HEK293 (cell line): ENCODE measurements at regions not wholly inside any gene's neighbourhood (a gene's known extent, or its start where the extent isn't known, plus 50 kb on each side); places are given as distances from the start of the nearest gene placed in this dataset.

Experiments used
- CTCF ChIA-PET: fragments of 350-600 bp; formaldehyde crosslinking; extraction: SDS; loops from one replicate; lab custom pipeline; 2021; ENCODE audit warnings: antibody characterized with exemption; lab: Yijun Ruan, JAX
- POLR2A ChIA-PET: fragments of 300-600 bp; formaldehyde crosslinking; extraction: SDS; loops from one replicate; lab custom pipeline; 2020; ENCODE audit warnings: antibody characterized with exemption, inconsistent platforms; lab: Yijun Ruan, JAX
- H3K27ac ChIP-seq: fragments of 200-500 bp; sonication (Bioruptor generic); 2 replicates; pipeline ENCODE4 v1.5.1; 2014; ENCODE audit warnings: low read depth, low read length, control low read depth, inconsistent platforms; ENCODE audit errors: extremely low read depth
- H3K36me3 ChIP-seq, 2 experiments: fragments of 200-500 bp in 1 of 2; sonication (Bioruptor generic) in 1 of 2; 1 replicate in 1 of 2; 2 replicates in 1 of 2; pipeline ENCODE4 v1.5.1; 2014 to 2017; ENCODE audit warnings: inconsistent platforms in 2 of 2, low read length in 2 of 2; ENCODE audit not compliant: control insufficient read depth in 2 of 2, insufficient read depth in 1 of 2
- H3K4me1 ChIP-seq: fragments of 200-500 bp; sonication (Bioruptor generic); 2 replicates; pipeline ENCODE4 v1.5.1; 2014; ENCODE audit warnings: mild to moderate bottlenecking, low read length, inconsistent platforms; ENCODE audit not compliant: control insufficient read depth, insufficient read depth
- H3K4me3 ChIP-seq: 2 replicates; pipeline ENCODE4 v1.5.1; 2011; ENCODE audit warnings: low read depth, mild to moderate bottlenecking, control low read depth, low read length, moderate library complexity
- H3K9me3 ChIP-seq: fragments of 200-500 bp; sonication (Bioruptor generic); 2 replicates; pipeline ENCODE4 v1.5.1; 2014; ENCODE audit warnings: low read depth, low read length, inconsistent platforms; ENCODE audit not compliant: control insufficient read depth, insufficient read depth
- GLI2 ChIP-seq: fragments of 450-650 bp; formaldehyde crosslinking; IDR thresholded peaks from 2 replicates; pipeline ENCODE4; 2017; ENCODE audit warnings: missing biosample characterization, missing genetic modification characterization, low read depth, borderline replicate concordance
- IKZF3 ChIP-seq: fragments of 450-650 bp; IDR thresholded peaks from 2 replicates; pipeline ENCODE4 v1.5.0; 2018; ENCODE audit warnings: missing biosample characterization, mild to moderate bottlenecking, missing genetic modification characterization, moderate library complexity
- MYNN ChIP-seq: fragments of 450-650 bp; formaldehyde crosslinking; IDR thresholded peaks from 2 replicates; pipeline ENCODE4 v1.5.1; 2016; ENCODE audit warnings: missing biosample characterization, missing genetic modification characterization, borderline replicate concordance
- SCRT2 ChIP-seq: fragments of 450-650 bp; formaldehyde crosslinking; IDR thresholded peaks from 2 replicates; pipeline ENCODE4 v1.5.1; 2016; ENCODE audit warnings: missing biosample characterization, missing genetic modification characterization
- SETDB1 ChIP-seq: IDR thresholded peaks from one replicate; pipeline ENCODE4 v1.6.1; 2017; ENCODE audit warnings: mild to moderate bottlenecking, low read length, moderate library complexity, mixed read lengths; ENCODE audit not compliant: insufficient read length
- YY2 ChIP-seq: fragments of 450-650 bp; formaldehyde crosslinking; IDR thresholded peaks from 2 replicates; pipeline ENCODE4 v1.5.1; 2016; ENCODE audit warnings: missing biosample characterization, missing genetic modification characterization
- ZBTB17 ChIP-seq: fragments of 450-650 bp; formaldehyde crosslinking; IDR thresholded peaks from 2 replicates; pipeline ENCODE4 v1.5.1; 2016; ENCODE audit warnings: missing biosample characterization, missing genetic modification characterization
- ZBTB8A ChIP-seq: fragments of 450-650 bp; formaldehyde crosslinking; IDR thresholded peaks from 2 replicates; pipeline ENCODE4 v1.5.1; 2016; ENCODE audit warnings: missing biosample characterization, missing genetic modification characterization
- ZNF114 ChIP-seq: fragments of 450-650 bp; formaldehyde crosslinking; IDR thresholded peaks from 2 replicates; pipeline ENCODE4 v1.5.0; 2017; ENCODE audit warnings: missing biosample characterization, missing genetic modification characterization
- ZNF155 ChIP-seq: fragments of 450-650 bp; formaldehyde crosslinking; IDR thresholded peaks from 2 replicates; pipeline ENCODE4 v1.5.1; 2016; ENCODE audit warnings: missing biosample characterization, missing genetic modification characterization
- ZNF157 ChIP-seq: fragments of 450-650 bp; formaldehyde crosslinking; IDR thresholded peaks from 2 replicates; pipeline ENCODE4 v1.5.1; 2016; ENCODE audit warnings: missing biosample characterization, missing genetic modification characterization
- ZNF16 ChIP-seq: fragments of 450-650 bp; formaldehyde crosslinking; IDR thresholded peaks from 2 replicates; pipeline ENCODE4 v1.5.1; 2016; ENCODE audit warnings: low read depth, missing biosample characterization, missing genetic modification characterization
- ZNF174 ChIP-seq: fragments of 450-650 bp; formaldehyde crosslinking; IDR thresholded peaks from 2 replicates; pipeline ENCODE4 v1.5.0; 2017; ENCODE audit warnings: missing biosample characterization, mild to moderate bottlenecking, missing genetic modification characterization
- ZNF311 ChIP-seq: fragments of 450-650 bp; formaldehyde crosslinking; IDR thresholded peaks from 2 replicates; pipeline ENCODE4 v1.5.1; 2017; ENCODE audit warnings: missing biosample characterization, missing genetic modification characterization, borderline replicate concordance
- ZNF521 ChIP-seq: fragments of 450-650 bp; formaldehyde crosslinking; IDR thresholded peaks from 2 replicates; pipeline ENCODE4 v1.5.1; 2017; ENCODE audit warnings: missing biosample characterization, mild to moderate bottlenecking, missing genetic modification characterization
- ZNF600 ChIP-seq: fragments of 450-650 bp; formaldehyde crosslinking; IDR thresholded peaks from 2 replicates; pipeline ENCODE4 v1.5.1; 2016; ENCODE audit warnings: missing biosample characterization, missing genetic modification characterization
- ZNF623 ChIP-seq: fragments of 450-650 bp; formaldehyde crosslinking; IDR thresholded peaks from 2 replicates; pipeline ENCODE4 v1.5.1; 2016; ENCODE audit warnings: missing biosample characterization, missing genetic modification characterization
- ZNF629 ChIP-seq: fragments of 450-650 bp; formaldehyde crosslinking; IDR thresholded peaks from 2 replicates; pipeline ENCODE4 v1.5.1; 2017; ENCODE audit warnings: missing biosample characterization, missing genetic modification characterization
- ZNF776 ChIP-seq: fragments of 450-650 bp; formaldehyde crosslinking; IDR thresholded peaks from 2 replicates; pipeline ENCODE4 v1.5.0; 2017; ENCODE audit warnings: missing biosample characterization, missing genetic modification characterization, borderline replicate concordance
- ZNF785 ChIP-seq: fragments of 450-650 bp; formaldehyde crosslinking; IDR thresholded peaks from 2 replicates; pipeline ENCODE4 v1.5.1; 2016; ENCODE audit warnings: missing biosample characterization, missing genetic modification characterization
- ZSCAN30 ChIP-seq: fragments of 450-650 bp; IDR thresholded peaks from 2 replicates; pipeline ENCODE4 v1.5.1; 2018; ENCODE audit warnings: missing biosample characterization, mild to moderate bottlenecking, missing genetic modification characterization, moderate library complexity
- TF ChIP-seq, protein P1 (sequence below): fragments of 450-650 bp; IDR thresholded peaks from 2 replicates; pipeline ENCODE4 v1.5.1; 2018; ENCODE audit warnings: missing biosample characterization, missing genetic modification characterization
- TF ChIP-seq, protein P2 (sequence below): fragments of 450-650 bp; formaldehyde crosslinking; IDR thresholded peaks from 2 replicates; pipeline ENCODE4 v1.5.1; 2017; ENCODE audit warnings: missing biosample characterization, mild to moderate bottlenecking, missing genetic modification characterization, moderate library complexity
- TF ChIP-seq, protein P3 (sequence below): fragments of 450-650 bp; formaldehyde crosslinking; IDR thresholded peaks from 2 replicates; pipeline ENCODE4 v1.5.1; 2016; ENCODE audit warnings: missing biosample characterization, missing genetic modification characterization
- TF ChIP-seq, protein P4 (sequence below): fragments of 450-650 bp; formaldehyde crosslinking; IDR thresholded peaks from 2 replicates; pipeline ENCODE4 v1.5.1; 2017; ENCODE audit warnings: missing biosample characterization, missing genetic modification characterization
- TF ChIP-seq, protein P5 (sequence below): fragments of 450-650 bp; formaldehyde crosslinking; IDR thresholded peaks from 2 replicates; pipeline ENCODE4 v1.5.1; 2016; ENCODE audit warnings: missing biosample characterization, missing genetic modification characterization

DNA sequence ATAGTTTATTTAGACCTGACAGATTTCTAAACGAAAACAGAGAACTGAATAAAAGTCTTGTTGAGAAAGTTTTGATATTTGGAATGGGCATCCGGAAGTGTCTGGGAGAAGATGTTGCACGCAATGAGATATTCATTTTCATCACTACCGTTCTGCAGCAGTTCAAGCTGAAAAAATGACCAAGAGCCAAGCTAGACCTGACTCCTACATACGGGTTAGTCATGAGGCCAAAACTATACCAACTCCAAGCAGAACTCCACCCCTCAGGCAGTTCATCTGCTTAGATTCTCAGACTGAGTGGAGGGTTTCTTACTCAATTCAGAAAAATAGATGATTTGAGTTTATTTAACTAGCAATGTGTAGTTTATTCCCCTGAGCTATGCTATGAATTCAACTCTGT lies 95.4 kb upstream of the ANXA1 start:
- TF ChIP-seq, protein P1, sequence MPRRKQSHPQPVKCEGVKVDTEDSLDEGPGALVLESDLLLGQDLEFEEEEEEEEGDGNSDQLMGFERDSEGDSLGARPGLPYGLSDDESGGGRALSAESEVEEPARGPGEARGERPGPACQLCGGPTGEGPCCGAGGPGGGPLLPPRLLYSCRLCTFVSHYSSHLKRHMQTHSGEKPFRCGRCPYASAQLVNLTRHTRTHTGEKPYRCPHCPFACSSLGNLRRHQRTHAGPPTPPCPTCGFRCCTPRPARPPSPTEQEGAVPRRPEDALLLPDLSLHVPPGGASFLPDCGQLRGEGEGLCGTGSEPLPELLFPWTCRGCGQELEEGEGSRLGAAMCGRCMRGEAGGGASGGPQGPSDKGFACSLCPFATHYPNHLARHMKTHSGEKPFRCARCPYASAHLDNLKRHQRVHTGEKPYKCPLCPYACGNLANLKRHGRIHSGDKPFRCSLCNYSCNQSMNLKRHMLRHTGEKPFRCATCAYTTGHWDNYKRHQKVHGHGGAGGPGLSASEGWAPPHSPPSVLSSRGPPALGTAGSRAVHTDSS: no peak
- TF ChIP-seq ZBTB17 (tag by site-specific recombination): no peak
- TF ChIP-seq, protein P2, sequence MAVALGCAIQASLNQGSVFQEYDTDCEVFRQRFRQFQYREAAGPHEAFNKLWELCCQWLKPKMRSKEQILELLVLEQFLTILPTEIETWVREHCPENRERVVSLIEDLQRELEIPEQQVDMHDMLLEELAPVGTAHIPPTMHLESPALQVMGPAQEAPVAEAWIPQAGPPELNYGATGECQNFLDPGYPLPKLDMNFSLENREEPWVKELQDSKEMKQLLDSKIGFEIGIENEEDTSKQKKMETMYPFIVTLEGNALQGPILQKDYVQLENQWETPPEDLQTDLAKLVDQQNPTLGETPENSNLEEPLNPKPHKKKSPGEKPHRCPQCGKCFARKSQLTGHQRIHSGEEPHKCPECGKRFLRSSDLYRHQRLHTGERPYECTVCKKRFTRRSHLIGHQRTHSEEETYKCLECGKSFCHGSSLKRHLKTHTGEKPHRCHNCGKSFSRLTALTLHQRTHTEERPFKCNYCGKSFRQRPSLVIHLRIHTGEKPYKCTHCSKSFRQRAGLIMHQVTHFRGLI (tag by site-specific recombination): no peak
- TF ChIP-seq ZNF155 (tag by site-specific recombination): no peak
- TF ChIP-seq MYNN (tag by site-specific recombination): no peak
- TF ChIP-seq, protein P3, sequence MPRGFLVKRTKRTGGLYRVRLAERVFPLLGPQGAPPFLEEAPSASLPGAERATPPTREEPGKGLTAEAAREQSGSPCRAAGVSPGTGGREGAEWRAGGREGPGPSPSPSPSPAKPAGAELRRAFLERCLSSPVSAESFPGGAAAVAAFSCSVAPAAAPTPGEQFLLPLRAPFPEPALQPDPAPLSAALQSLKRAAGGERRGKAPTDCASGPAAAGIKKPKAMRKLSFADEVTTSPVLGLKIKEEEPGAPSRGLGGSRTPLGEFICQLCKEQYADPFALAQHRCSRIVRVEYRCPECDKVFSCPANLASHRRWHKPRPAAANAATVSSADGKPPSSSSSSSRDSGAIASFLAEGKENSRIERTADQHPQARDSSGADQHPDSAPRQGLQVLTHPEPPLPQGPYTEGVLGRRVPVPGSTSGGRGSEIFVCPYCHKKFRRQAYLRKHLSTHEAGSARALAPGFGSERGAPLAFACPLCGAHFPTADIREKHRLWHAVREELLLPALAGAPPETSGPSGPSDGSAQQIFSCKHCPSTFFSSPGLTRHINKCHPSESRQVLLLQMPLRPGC (tag by site-specific recombination): no peak
- no peak for TF ChIP-seq ZNF600 (tag by site-specific recombination)
- TF ChIP-seq ZNF157 (tag by site-specific recombination): no peak
- TF ChIP-seq ZNF114: no peak
- TF ChIP-seq ZNF623 (tag by site-specific recombination): no peak
- TF ChIP-seq ZNF629: no peak
- TF ChIP-seq ZNF785: no peak
- no peak for TF ChIP-seq SCRT2 (tag by site-specific recombination)
- TF ChIP-seq SETDB1: no peak
- TF ChIP-seq, all 188 proteins: peak for 0
- CTCF ChIA-PET: interaction anchor here (0.6 to 1.4 kb wide), 2 partner anchors 24 to 232 kb away, joined by 3 to 6 read pairs; no protein-coding TSS in a partner anchor
- Histone ChIP-seq H3K4me3 (no peak overlapping the region), H3K36me3 (no peaks in the 10 kb centered on the region), H3K4me1 (no peaks in the 10 kb centered on the region), H3K9me3 (no peaks in the 10 kb centered on the region), H3K27ac (no peak overlapping the region)
- POLR2A ChIA-PET: no interaction called here

DNA sequence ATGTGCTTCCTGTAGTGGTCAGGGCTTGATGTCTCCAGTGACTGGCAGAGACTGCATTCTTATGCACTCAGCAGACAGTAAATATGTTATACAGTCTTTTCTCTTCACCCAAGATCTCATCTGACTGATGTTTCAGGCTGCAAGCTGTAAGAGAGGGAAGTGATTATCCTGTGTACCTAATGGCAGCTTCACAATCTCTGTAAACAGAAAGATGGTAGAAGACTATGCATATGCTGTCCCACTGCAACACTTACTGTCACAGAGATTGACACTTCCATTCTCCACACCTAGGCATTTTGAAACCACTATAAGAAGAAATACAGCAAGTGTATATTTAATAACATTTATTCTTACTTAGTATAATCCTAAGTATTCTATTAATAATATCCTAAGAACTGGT lies 97.6 kb upstream of the ANXA1 start:
- ChIA-PET POLR2A (interaction anchor here (0.9 kb wide), 1 partner anchor 13 kb away, joined by 13 read pairs; no protein-coding TSS in a partner anchor), CTCF (interaction anchor here (2.1 kb wide), 1 partner anchor 26 kb away, joined by 11 read pairs; no protein-coding TSS in a partner anchor)
- Histone ChIP-seq H3K9me3 (no peaks in the 10 kb centered on the region), H3K27ac (no peak overlapping the region), H3K4me3 (no peak overlapping the region), H3K4me1 (no peaks in the 10 kb centered on the region), H3K36me3 (no peaks in the 10 kb centered on the region)
- TF ChIP-seq GLI2 (tag by site-specific recombination) (no peak), YY2 (tag by site-specific recombination) (no peak), ZNF521 (no peak), IKZF3 (tag by site-specific recombination) (no peak), ZBTB8A (tag by site-specific recombination) (no peak), ZNF174 (tag by site-specific recombination) (no peak), ZNF311 (no peak), ZNF776 (no peak), ZNF16 (tag by site-specific recombination) (no peak), ZSCAN30 (tag by site-specific recombination) (no peak)
- TF ChIP-seq, protein P4, sequence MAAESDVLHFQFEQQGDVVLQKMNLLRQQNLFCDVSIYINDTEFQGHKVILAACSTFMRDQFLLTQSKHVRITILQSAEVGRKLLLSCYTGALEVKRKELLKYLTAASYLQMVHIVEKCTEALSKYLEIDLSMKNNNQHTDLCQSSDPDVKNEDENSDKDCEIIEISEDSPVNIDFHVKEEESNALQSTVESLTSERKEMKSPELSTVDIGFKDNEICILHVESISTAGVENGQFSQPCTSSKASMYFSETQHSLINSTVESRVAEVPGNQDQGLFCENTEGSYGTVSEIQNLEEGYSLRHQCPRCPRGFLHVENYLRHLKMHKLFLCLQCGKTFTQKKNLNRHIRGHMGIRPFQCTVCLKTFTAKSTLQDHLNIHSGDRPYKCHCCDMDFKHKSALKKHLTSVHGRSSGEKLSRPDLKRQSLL: no peak
- TF ChIP-seq, protein P5, sequence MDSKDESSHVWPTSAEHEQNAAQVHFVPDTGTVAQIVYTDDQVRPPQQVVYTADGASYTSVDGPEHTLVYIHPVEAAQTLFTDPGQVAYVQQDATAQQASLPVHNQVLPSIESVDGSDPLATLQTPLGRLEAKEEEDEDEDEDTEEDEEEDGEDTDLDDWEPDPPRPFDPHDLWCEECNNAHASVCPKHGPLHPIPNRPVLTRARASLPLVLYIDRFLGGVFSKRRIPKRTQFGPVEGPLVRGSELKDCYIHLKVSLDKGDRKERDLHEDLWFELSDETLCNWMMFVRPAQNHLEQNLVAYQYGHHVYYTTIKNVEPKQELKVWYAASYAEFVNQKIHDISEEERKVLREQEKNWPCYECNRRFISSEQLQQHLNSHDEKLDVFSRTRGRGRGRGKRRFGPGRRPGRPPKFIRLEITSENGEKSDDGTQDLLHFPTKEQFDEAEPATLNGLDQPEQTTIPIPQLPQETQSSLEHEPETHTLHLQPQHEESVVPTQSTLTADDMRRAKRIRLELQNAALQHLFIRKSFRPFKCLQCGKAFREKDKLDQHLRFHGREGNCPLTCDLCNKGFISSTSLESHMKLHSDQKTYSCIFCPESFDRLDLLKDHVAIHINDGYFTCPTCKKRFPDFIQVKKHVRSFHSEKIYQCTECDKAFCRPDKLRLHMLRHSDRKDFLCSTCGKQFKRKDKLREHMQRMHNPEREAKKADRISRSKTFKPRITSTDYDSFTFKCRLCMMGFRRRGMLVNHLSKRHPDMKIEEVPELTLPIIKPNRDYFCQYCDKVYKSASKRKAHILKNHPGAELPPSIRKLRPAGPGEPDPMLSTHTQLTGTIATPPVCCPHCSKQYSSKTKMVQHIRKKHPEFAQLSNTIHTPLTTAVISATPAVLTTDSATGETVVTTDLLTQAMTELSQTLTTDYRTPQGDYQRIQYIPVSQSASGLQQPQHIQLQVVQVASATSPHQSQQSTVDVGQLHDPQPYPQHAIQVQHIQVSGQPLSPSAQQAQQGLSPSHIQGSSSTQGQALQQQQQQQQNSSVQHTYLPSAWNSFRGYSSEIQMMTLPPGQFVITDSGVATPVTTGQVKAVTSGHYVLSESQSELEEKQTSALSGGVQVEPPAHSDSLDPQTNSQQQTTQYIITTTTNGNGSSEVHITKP (tag by site-specific recombination): no peak
- TF ChIP-seq, protein P3 (tag by site-specific recombination): no peak
